Right lobe of liver (tissue), 4 donors: ENCODE measurements at regions not wholly inside any gene's neighbourhood (a gene's known extent, or its start where the extent isn't known, plus 50 kb on each side); places are given as distances from the start of the nearest gene placed in this dataset.

Source experiments
- POLR2A ChIP-seq: fragments of 450-650 bp; IDR thresholded peaks from one replicate; pipeline ENCODE4 v1.6.1; 2017; ENCODE audit warnings: antibody characterized with exemption, mild to moderate bottlenecking
- TF ChIP-seq, protein P1 (sequence below), 4 donors: fragments of 200-600 bp in 3 of 4; fragments of 450-650 bp in 1 of 4; IDR thresholded peaks; one replicate each; pipeline versions ENCODE4 v1.5.1 to v1.8.0; 2016 to 2022; ENCODE audit warnings: antibody characterized with exemption in 4 of 4, mild to moderate bottlenecking in 2 of 4
- donor health status: DM: no; HTN: no; CAD: no.
- donor health status: DM: no; HTN: no; CAD: no.
- donor health status: DM: no; HTN: yes; CAD: no.

GRCh38 chr14:40119765-40120164, 687.5 kb upstream of the FBXO33 start:
- TF ChIP-seq, protein P1, sequence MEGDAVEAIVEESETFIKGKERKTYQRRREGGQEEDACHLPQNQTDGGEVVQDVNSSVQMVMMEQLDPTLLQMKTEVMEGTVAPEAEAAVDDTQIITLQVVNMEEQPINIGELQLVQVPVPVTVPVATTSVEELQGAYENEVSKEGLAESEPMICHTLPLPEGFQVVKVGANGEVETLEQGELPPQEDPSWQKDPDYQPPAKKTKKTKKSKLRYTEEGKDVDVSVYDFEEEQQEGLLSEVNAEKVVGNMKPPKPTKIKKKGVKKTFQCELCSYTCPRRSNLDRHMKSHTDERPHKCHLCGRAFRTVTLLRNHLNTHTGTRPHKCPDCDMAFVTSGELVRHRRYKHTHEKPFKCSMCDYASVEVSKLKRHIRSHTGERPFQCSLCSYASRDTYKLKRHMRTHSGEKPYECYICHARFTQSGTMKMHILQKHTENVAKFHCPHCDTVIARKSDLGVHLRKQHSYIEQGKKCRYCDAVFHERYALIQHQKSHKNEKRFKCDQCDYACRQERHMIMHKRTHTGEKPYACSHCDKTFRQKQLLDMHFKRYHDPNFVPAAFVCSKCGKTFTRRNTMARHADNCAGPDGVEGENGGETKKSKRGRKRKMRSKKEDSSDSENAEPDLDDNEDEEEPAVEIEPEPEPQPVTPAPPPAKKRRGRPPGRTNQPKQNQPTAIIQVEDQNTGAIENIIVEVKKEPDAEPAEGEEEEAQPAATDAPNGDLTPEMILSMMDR (IDR thresholded peaks at IDR 0.05) = no peak
- TF ChIP-seq POLR2A = no peak
